WTC11 (cell line): ENCODE measurements at regions not wholly inside any gene's neighbourhood (a gene's known extent, or its start where the extent isn't known, plus 50 kb on each side); places are given as distances from the start of the nearest gene placed in this dataset.

Experiments
- ATAC-seq: fragments of 200-7000 bp; cut with Tn5 transposase; 2 replicates; pipeline ENCODE4 v1.10.0; 2021; ENCODE audit warnings: mild to moderate bottlenecking, moderate library complexity
- CTCF ChIA-PET: fragments of 300-600 bp; sonication (Branson Sonifier 250); formaldehyde crosslinking; loops from one replicate; lab custom pipeline; 2021; ENCODE audit warnings: antibody characterized with exemption; lab: Charles Lee
- POLR2A ChIA-PET: fragments of 350-600 bp; sonication (Branson Sonifier 250); formaldehyde crosslinking; loops from one replicate; lab custom pipeline; 2021; ENCODE audit warnings: antibody characterized with exemption; lab: Charles Lee
- DNase-seq: peaks from one replicate; pipeline ENCODE4 v3.0.0; 2021; ENCODE audit warnings: low spot score
- H3K27ac Mint-ChIP-seq: 2 replicates; pipeline ENCODE4 v1.8.0; 2021; ENCODE audit warnings: mixed read lengths
- H3K27me3 Mint-ChIP-seq: 2 replicates; pipeline ENCODE4 v1.8.0; 2021; ENCODE audit warnings: low read depth, mild to moderate bottlenecking, moderate library complexity, mixed read lengths
- H3K36me3 Mint-ChIP-seq: 2 replicates; pipeline ENCODE4 v1.8.0; 2021; ENCODE audit warnings: mixed read lengths
- H3K4me1 Mint-ChIP-seq: 2 replicates; pipeline ENCODE4 v1.8.0; 2022; ENCODE audit warnings: mixed read lengths
- H3K4me3 Mint-ChIP-seq: 2 replicates; pipeline ENCODE4 v1.8.0; 2021; ENCODE audit warnings: mild to moderate bottlenecking, moderate library complexity, mixed read lengths
- H3K9me3 Mint-ChIP-seq: 2 replicates; pipeline ENCODE4 v1.8.0; 2021; ENCODE audit warnings: mixed read lengths
- ARID4B ChIP-seq: sonication (generic); formaldehyde crosslinking; IDR thresholded peaks from 2 replicates; pipeline ENCODE4 v1.8.0; 2023; ENCODE audit warnings: missing genetic modification reagents, mild to moderate bottlenecking, borderline replicate concordance
- CTCF ChIP-seq: fragments of 200-600 bp; IDR thresholded peaks from 2 replicates; pipeline ENCODE4 v1.8.0; 2022; ENCODE audit warnings: antibody characterized with exemption
- ESRRA ChIP-seq: sonication (generic); formaldehyde crosslinking; IDR thresholded peaks from 2 replicates; pipeline ENCODE4 v1.8.1; 2022; ENCODE audit warnings: mild to moderate bottlenecking, missing genetic modification reagents, borderline replicate concordance
- IRF1 ChIP-seq: sonication (generic); formaldehyde crosslinking; IDR thresholded peaks from 2 replicates; pipeline ENCODE4 v1.8.0; 2023; ENCODE audit warnings: missing genetic modification reagents
- NFE2L1 ChIP-seq: sonication (generic); formaldehyde crosslinking; IDR thresholded peaks from 2 replicates; pipeline ENCODE4 v1.8.1; 2023; ENCODE audit warnings: missing genetic modification reagents
- PRRX2 ChIP-seq: fragments of 250-450 bp; sonication (Bioruptor Pico); IDR thresholded peaks from 2 replicates; pipeline ENCODE4 v1.8.0; 2021; ENCODE audit warnings: mild to moderate bottlenecking
- USF1 ChIP-seq: sonication (generic); formaldehyde crosslinking; IDR thresholded peaks from 2 replicates; pipeline ENCODE4 v1.8.0; 2022; ENCODE audit warnings: mild to moderate bottlenecking, missing genetic modification reagents
- USF2 ChIP-seq: sonication (generic); formaldehyde crosslinking; IDR thresholded peaks from 2 replicates; pipeline ENCODE4 v1.8.1; 2023; ENCODE audit warnings: mild to moderate bottlenecking, missing genetic modification reagents, moderate library complexity
- ZNF263 ChIP-seq: sonication (generic); formaldehyde crosslinking; IDR thresholded peaks from 2 replicates; pipeline ENCODE4 v1.8.1; 2022; ENCODE audit warnings: low read depth, mild to moderate bottlenecking, moderate library complexity, missing genetic modification reagents
- ZNF281 ChIP-seq: sonication (generic); formaldehyde crosslinking; IDR thresholded peaks from 2 replicates; pipeline ENCODE4 v1.8.0; 2023; ENCODE audit warnings: mild to moderate bottlenecking, missing genetic modification reagents
- ZNF512 ChIP-seq: sonication (generic); formaldehyde crosslinking; IDR thresholded peaks from 2 replicates; pipeline ENCODE4 v1.8.1; 2022; ENCODE audit warnings: missing genetic modification reagents, borderline replicate concordance

- peak; percentile 50 for ATAC-seq
Measured at GRCh38 chr4:111631215-111631999, 513.8 kb upstream of the FAM241A start.

GRCh38 chr4:111632641-111633151, 512.6 kb upstream of the FAM241A start:
- POLR2A ChIA-PET, result no interaction called here
- no peak overlapping the region for H3K4me3 Mint-ChIP-seq
- no peaks in the 10 kb centered on the region for H3K36me3 Mint-ChIP-seq
- TF ChIP-seq IRF1 (no peak), ARID4B (CRISPR knock-in tag) (no peak), ZNF512 (CRISPR knock-in tag) (no peak), ZNF281 (CRISPR knock-in tag) (no peak), PRRX2 (CRISPR knock-in tag) (no peak), USF1 (CRISPR knock-in tag) (no peak), USF2 (no peak), ZNF263 (CRISPR knock-in tag) (no peak)
- CTCF ChIA-PET, result interaction anchor here (0.5 to 1.7 kb wide), 2 partner anchors 34 to 496 kb away, joined by 3 to 8 read pairs; no protein-coding TSS in a partner anchor
- ATAC-seq, result no peak
- H3K27ac Mint-ChIP-seq, result no peak overlapping the region
- H3K9me3 Mint-ChIP-seq, result no peaks in the 10 kb centered on the region; the same call in 1 of the 2 replicates
- DNase-seq, result no peak
- peaks cover 8% of the 10 kb centered on the region for H3K4me1 Mint-ChIP-seq
- H3K27me3 Mint-ChIP-seq, result no peaks in the 10 kb centered on the region

More at GRCh38 chr4:111631215-111631999, 513.8 kb upstream of the FAM241A start:
- CTCF ChIA-PET, result interaction anchor here (0.6 to 2.2 kb wide), 11 partner anchors 10 to 495 kb away, joined by 3 to 12 read pairs (median 3); no protein-coding TSS in a partner anchor
- no peak for DNase-seq
- Mint-ChIP-seq H3K27me3 (no peaks in the 10 kb centered on the region), H3K9me3 (peaks cover 3% of the 10 kb centered on the region; the same call in 1 of the 2 replicates), H3K4me3 (no peak overlapping the region), H3K4me1 (peaks cover 8% of the 10 kb centered on the region), H3K27ac (no peak overlapping the region), H3K36me3 (no peaks in the 10 kb centered on the region)
- POLR2A ChIA-PET, result interaction anchor here (0.5 kb wide), 1 partner anchor 9 kb away, joined by 5 read pairs; no protein-coding TSS in a partner anchor
- TF ChIP-seq CTCF (0 out of 2 replicates have a peak, but pooled peaks have one; percentile 34), NFE2L1 (CRISPR knock-in tag) (no peak), ESRRA (CRISPR knock-in tag) (no peak)
